Left lung (tissue), 4 donors: ENCODE measurements at regions not wholly inside any gene's neighbourhood (a gene's known extent, or its start where the extent isn't known, plus 50 kb on each side); places are given as distances from the start of the nearest gene placed in this dataset.

Source experiments
- ATAC-seq: fragments of 200-7000 bp; cut with Tn5 transposase; one replicate; pipeline ENCODE4 v1.9.1; 2020; ENCODE audit warnings: moderate library complexity
- DNase-seq, 4 donors: peaks; one replicate each; pipeline ENCODE4 v3.0.0-alpha.2; 2013 to 2020
- H3K27ac ChIP-seq, 2 donors: fragments of 200-600 bp; sonication (generic) in 1 of 2; one replicate each; pipeline versions ENCODE4 v1.5.0 to v1.8.0; 2020 to 2021
- H3K27me3 ChIP-seq, 2 donors: fragments of 200-600 bp; sonication (generic) in 1 of 2; one replicate each; pipeline versions ENCODE4 v1.5.0 to v1.8.0; 2020 to 2021
- H3K36me3 ChIP-seq, 2 donors: fragments of 200-600 bp; sonication (generic) in 1 of 2; one replicate each; pipeline versions ENCODE4 v1.5.0 to v1.8.0; 2020 to 2021
- H3K4me1 ChIP-seq, 2 donors: fragments of 200-600 bp; one replicate each; pipeline ENCODE4 v1.8.0; 2021
- H3K4me3 ChIP-seq, 2 donors: fragments of 200-600 bp; sonication (generic) in 1 of 2; one replicate each; pipeline versions ENCODE4 v1.5.0 to v1.8.0; 2020 to 2021; ENCODE audit warnings: mild to moderate bottlenecking in 1 of 2
- H3K9me3 ChIP-seq, 2 donors: fragments of 200-600 bp; sonication (generic) in 1 of 2; one replicate each; pipeline versions ENCODE4 v1.5.0 to v1.8.0; 2020 to 2021
- CTCF ChIP-seq, 2 donors: fragments of 200-600 bp; sonication (generic) in 1 of 2; IDR thresholded peaks; one replicate each; pipeline versions ENCODE4 v1.5.0 to v1.8.0; 2021; ENCODE audit warnings: antibody characterized with exemption in 2 of 2
- intact Hi-C, 2 donors: fragments of 100-400 bp; cut with DNase I; formaldehyde crosslinking; loops; one replicate each; pipeline versions ENCODE4 v1.11.2 to v1.14.2; 2022
- donor health status: DM: no; HTN: yes; CAD: no.
- donor health status: DM: no; HTN: no; CAD: no.

- Histone ChIP-seq H3K27ac (peak overlapping the region; percentile 83 to 90), H3K4me3 (peak overlapping the region in 1 of 2 donors; percentile 16), H3K9me3 (no peaks in the 10 kb centered on the region), H3K36me3 (no peaks in the 10 kb centered on the region), H3K27me3 (no peaks in the 10 kb centered on the region), H3K4me1 (peaks cover 26 to 31% of the 10 kb centered on the region in 2 donors)
- intact Hi-C loops, result loop anchor here in 1 of 2 donors (2.0 kb wide), 1 partner anchor 38 kb away; no protein-coding TSS in a partner anchor
- DNase-seq, result no peak
- ATAC-seq, result no peak
- TF ChIP-seq CTCF (IDR thresholded peaks at IDR 0.05), result no peak
Measured at GRCh38 chr2:64204703-64205102, 60.5 kb upstream of the PELI1 start.

- intact Hi-C loops, result loop anchor here in 1 of 2 donors (2.0 kb wide), 1 partner anchor 37 kb away; no protein-coding TSS in a partner anchor
- no peak for TF ChIP-seq CTCF (IDR thresholded peaks at IDR 0.05)
- Histone ChIP-seq H3K4me1 (peaks cover 26 to 31% of the 10 kb centered on the region in 2 donors), H3K4me3 (no peak overlapping the region), H3K36me3 (no peaks in the 10 kb centered on the region), H3K27me3 (no peaks in the 10 kb centered on the region), H3K9me3 (no peaks in the 10 kb centered on the region), H3K27ac (peak overlapping the region in 1 of 2 donors; percentile 90)
- ATAC-seq (no peak), DNase-seq (no peak)
Measured at GRCh38 chr2:64205415-64205814, 61.2 kb upstream of the PELI1 start.

GRCh38 chr2:64207573-64207972 is 63.4 kb upstream of the PELI1 start:
- intact Hi-C loops, result no loop called here
- H3K9me3 ChIP-seq, result no peaks in the 10 kb centered on the region
- no peak overlapping the region for H3K4me3 ChIP-seq
- DNase-seq (no peak), ATAC-seq (no peak)
- no peaks in the 10 kb centered on the region for H3K27me3 ChIP-seq
- H3K4me1 ChIP-seq, result peaks cover 26 to 47% of the 10 kb centered on the region in 2 donors
- TF ChIP-seq CTCF (IDR thresholded peaks at IDR 0.05), result no peak
- H3K27ac ChIP-seq, result no peak overlapping the region
- H3K36me3 ChIP-seq, result no peaks in the 10 kb centered on the region

GRCh38 chr2:64210816-64211215 is 66.6 kb upstream of the PELI1 start:
- H3K36me3 ChIP-seq, result no peaks in the 10 kb centered on the region
- H3K9me3 ChIP-seq, result no peaks in the 10 kb centered on the region
- peak overlapping the region in 1 of 2 donors; percentile 90 for H3K27ac ChIP-seq
- peaks cover 20 to 48% of the 10 kb centered on the region in 2 donors for H3K4me1 ChIP-seq
- TF ChIP-seq CTCF (IDR thresholded peaks at IDR 0.05), result no peak
- DNase-seq (no peak), ATAC-seq (no peak)
- intact Hi-C loops, result no loop called here
- no peak overlapping the region for H3K4me3 ChIP-seq
- H3K27me3 ChIP-seq, result no peaks in the 10 kb centered on the region

GRCh38 chr2:64211276-64211921 is 67.2 kb upstream of the PELI1 start:
- no peak for TF ChIP-seq CTCF (IDR thresholded peaks at IDR 0.05)
- intact Hi-C loops, result no loop called here
- no peak for DNase-seq
- peaks cover 20 to 48% of the 10 kb centered on the region in 2 donors for H3K4me1 ChIP-seq
- H3K4me3 ChIP-seq, result no peak overlapping the region
- H3K27ac ChIP-seq, result peak overlapping the region; percentile 78 to 90
- H3K9me3 ChIP-seq, result no peaks in the 10 kb centered on the region
- no peaks in the 10 kb centered on the region for H3K27me3 ChIP-seq
- no peak for ATAC-seq
- H3K36me3 ChIP-seq, result no peaks in the 10 kb centered on the region
